A673 (cell line): ENCODE measurements at regions not wholly inside any gene's neighbourhood (a gene's known extent, or its start where the extent isn't known, plus 50 kb on each side); places are given as distances from the start of the nearest gene placed in this dataset.
"Not testable (repeated sequence)": the region's sequence is repeated elsewhere in the genome, so short reads cannot be mapped to it uniquely, and the experiment has no call there.

ENCODE experiments used
- BruUV-seq: library from RNA; stranded (reverse); fragments of 400-500 nt; replicated peaks from 2 replicates; lab custom pipeline; 2021; lab: Mats Ljungman, UMichigan
- CTCF ChIA-PET: fragments of 300-600 bp; sonication (Branson Sonifier 250); formaldehyde crosslinking; loops from one replicate; lab custom pipeline; 2022; ENCODE audit warnings: antibody characterized with exemption; lab: Charles Lee
- POLR2A ChIA-PET: fragments of 300-600 bp; sonication (Branson Sonifier 250); formaldehyde crosslinking; loops from one replicate; lab custom pipeline; 2022; ENCODE audit warnings: antibody characterized with exemption; ENCODE audit not compliant: low non-redundant PET; lab: Charles Lee
- DNase-seq: peaks from one replicate; pipeline ENCODE4 v3.0.0-alpha.2; 2015; ENCODE audit warnings: low spot score
- H3K27ac ChIP-seq: fragments of 200-600 bp; sonication (generic); 2 replicates; pipeline ENCODE4 v1.5.1; 2016; ENCODE audit warnings: mixed run types, low read depth, mild to moderate bottlenecking, mixed read lengths, antibody characterized with exemption, low read length; ENCODE audit not compliant: poor library complexity, severe bottlenecking
- H3K27me3 ChIP-seq: fragments of 200-600 bp; sonication (generic); replicated peaks from 2 replicates; pipeline ENCODE4 v1.6.1; 2017; ENCODE audit warnings: mixed run types, low read depth, mild to moderate bottlenecking, mixed read lengths, antibody characterized with exemption, low read length; ENCODE audit not compliant: insufficient read depth, poor library complexity
- H3K36me3 ChIP-seq: fragments of 200-600 bp; sonication (generic); 2 replicates; pipeline ENCODE4 v1.6.1; 2016; ENCODE audit warnings: mixed run types, mild to moderate bottlenecking, mixed read lengths, antibody characterized with exemption, low read length; ENCODE audit not compliant: insufficient read depth, poor library complexity, severe bottlenecking
- H3K4me1 ChIP-seq: fragments of 200-600 bp; sonication (generic); 2 replicates; pipeline ENCODE4 v1.6.1; 2017; ENCODE audit warnings: mixed run types, mild to moderate bottlenecking, mixed read lengths, antibody characterized with exemption, low read length; ENCODE audit not compliant: insufficient read depth, poor library complexity, severe bottlenecking
- H3K4me3 ChIP-seq: fragments of 200-600 bp; sonication (generic); 2 replicates; pipeline ENCODE4 v1.5.1; 2016; ENCODE audit warnings: low read depth, mixed run types, mild to moderate bottlenecking, mixed read lengths, low read length; ENCODE audit not compliant: poor library complexity, severe bottlenecking
- H3K9me3 ChIP-seq: fragments of 200-600 bp; sonication (generic); 2 replicates; pipeline ENCODE4 v1.6.1; 2016; ENCODE audit warnings: mixed run types, low read depth, mild to moderate bottlenecking, mixed read lengths, antibody characterized with exemption, low read length; ENCODE audit not compliant: poor library complexity, severe bottlenecking
- CTCF ChIP-seq: fragments of 300-800, 200-600 bp; sonication (generic); conservative IDR thresholded peaks from 2 replicates; pipeline ENCODE4 v1.5.1; 2017; ENCODE audit warnings: low read depth, mild to moderate bottlenecking, antibody characterized with exemption, low read length, moderate library complexity, mixed read lengths
- EZH2 ChIP-seq: fragments of 200-600 bp; sonication (generic); IDR thresholded peaks from 2 replicates; pipeline ENCODE4 v1.6.1; 2017; ENCODE audit warnings: borderline replicate concordance, low read depth, mild to moderate bottlenecking, mixed read lengths, antibody characterized with exemption, low read length; ENCODE audit not compliant: poor library complexity, severe bottlenecking
- intact Hi-C: fragments of 100-400 bp; cut with micrococcal nuclease; formaldehyde crosslinking; loops from one replicate; pipeline ENCODE4 v1.10.0; 2022; ENCODE audit not compliant: unreplicated experiment

- no peaks in the 10 kb centered on the region for H3K36me3 ChIP-seq
- CTCF ChIA-PET = no interaction called here
- TF ChIP-seq CTCF = no peak
- TF ChIP-seq EZH2 = no peak
- no peak overlapping the region for H3K27ac ChIP-seq
- intact Hi-C loops = no loop called here
- no peaks in the 10 kb centered on the region for H3K9me3 ChIP-seq
- H3K4me1 ChIP-seq = no peaks in the 10 kb centered on the region
- BruUV-seq = no TSS peak
- POLR2A ChIA-PET = no interaction called here
- no peak overlapping the region for H3K4me3 ChIP-seq
- no peak for DNase-seq
- no peaks in the 10 kb centered on the region for H3K27me3 ChIP-seq
Measured at GRCh38 chr2:132253496-132254305, 91.9 kb upstream of the ANKRD30BL start.

GRCh38 chr2:132254306-132254919, 92.7 kb upstream of the ANKRD30BL start:
- H3K27me3 ChIP-seq, BruUV-seq, H3K4me3 ChIP-seq, H3K36me3 ChIP-seq, H3K4me1 ChIP-seq, intact Hi-C loops, DNase-seq, H3K9me3 ChIP-seq, CTCF ChIA-PET, H3K27ac ChIP-seq: not testable (repeated sequence)
- POLR2A ChIA-PET = interaction anchor here (0.5 kb wide), 1 partner anchor 1290 kb away, joined by 5 read pairs; no protein-coding TSS in a partner anchor

GRCh38 chr2:132255714-132256113, 94.0 kb upstream of the ANKRD30BL start:
- no peak for DNase-seq
- POLR2A ChIA-PET = no interaction called here
- no TSS peak for BruUV-seq
- CTCF ChIA-PET = no interaction called here
- H3K27me3 ChIP-seq = no peaks in the 10 kb centered on the region
- no peaks in the 10 kb centered on the region for H3K36me3 ChIP-seq
- no peak overlapping the region for H3K4me3 ChIP-seq
- no peak for TF ChIP-seq EZH2
- TF ChIP-seq CTCF = no peak
- no peaks in the 10 kb centered on the region for H3K4me1 ChIP-seq
- intact Hi-C loops = no loop called here
- H3K27ac ChIP-seq = no peak overlapping the region
- H3K9me3 ChIP-seq = no peaks in the 10 kb centered on the region
